ENCODE measurements at regions not wholly inside any gene's neighbourhood (a gene's known extent, or its start where the extent isn't known, plus 50 kb on each side); places are given as distances from the start of the nearest gene placed in this dataset.

GRCh38 chr4:79223993-79224776, 101.7 kb downstream of the NAA11 start:
- H3K4me3 ChIP-seq (ENCODE audit: low read depth, low read length): no peak overlapping the region
- no peak for DNase-seq (ENCODE audit: low read depth)
- no peak for TF ChIP-seq CTCF (conservative IDR thresholded peaks at IDR 0.05; ENCODE audit: low read depth, low read length)

GRCh38 chr4:79217025-79217424, 108.8 kb downstream of the NAA11 start:
- H3K4me3 ChIP-seq (ENCODE audit: low read depth, low read length): no peak overlapping the region
- DNase-seq (ENCODE audit: low read depth): no peak
- no peak for TF ChIP-seq CTCF (conservative IDR thresholded peaks at IDR 0.05; ENCODE audit: low read depth, low read length)

- no peak for DNase-seq (ENCODE audit: low read depth)
- H3K4me3 ChIP-seq (ENCODE audit: low read depth, low read length): no peak overlapping the region
- TF ChIP-seq CTCF (conservative IDR thresholded peaks at IDR 0.05; ENCODE audit: low read depth, low read length): no peak
These were observed 112.2 kb downstream of the NAA11 start for GRCh38 chr4:79213702-79214101.

GRCh38 chr4:79213010-79213409, 112.9 kb downstream of the NAA11 start:
- no peak for TF ChIP-seq CTCF (conservative IDR thresholded peaks at IDR 0.05; ENCODE audit: low read depth, low read length)
- no peak for DNase-seq (ENCODE audit: low read depth)
- no peak overlapping the region for H3K4me3 ChIP-seq (ENCODE audit: low read depth, low read length)

GRCh38 chr4:79212311-79212710, 113.5 kb downstream of the NAA11 start:
- H3K4me3 ChIP-seq (ENCODE audit: low read depth, low read length): no peak overlapping the region
- no peak for DNase-seq (ENCODE audit: low read depth)
- TF ChIP-seq CTCF (conservative IDR thresholded peaks at IDR 0.05; ENCODE audit: low read depth, low read length): no peak

- H3K4me3 ChIP-seq (ENCODE audit: low read depth, low read length): no peak overlapping the region
- no peak for DNase-seq (ENCODE audit: low read depth)
- TF ChIP-seq CTCF (conservative IDR thresholded peaks at IDR 0.05; ENCODE audit: low read depth, low read length): no peak
These were observed 114.4 kb downstream of the NAA11 start for GRCh38 chr4:79211490-79211889.

GRCh38 chr4:79210636-79211049, 115.2 kb downstream of the NAA11 start:
- TF ChIP-seq CTCF (conservative IDR thresholded peaks at IDR 0.05; ENCODE audit: low read depth, low read length): no peak
- no peak for DNase-seq (ENCODE audit: low read depth)
- H3K4me3 ChIP-seq (ENCODE audit: low read depth, low read length): no peak overlapping the region

Data from epithelial cell of proximal tubule (primary cell).